ENCODE measurements at regions not wholly inside any gene's neighbourhood (a gene's known extent, or its start where the extent isn't known, plus 50 kb on each side); places are given as distances from the start of the nearest gene placed in this dataset.

DNA sequence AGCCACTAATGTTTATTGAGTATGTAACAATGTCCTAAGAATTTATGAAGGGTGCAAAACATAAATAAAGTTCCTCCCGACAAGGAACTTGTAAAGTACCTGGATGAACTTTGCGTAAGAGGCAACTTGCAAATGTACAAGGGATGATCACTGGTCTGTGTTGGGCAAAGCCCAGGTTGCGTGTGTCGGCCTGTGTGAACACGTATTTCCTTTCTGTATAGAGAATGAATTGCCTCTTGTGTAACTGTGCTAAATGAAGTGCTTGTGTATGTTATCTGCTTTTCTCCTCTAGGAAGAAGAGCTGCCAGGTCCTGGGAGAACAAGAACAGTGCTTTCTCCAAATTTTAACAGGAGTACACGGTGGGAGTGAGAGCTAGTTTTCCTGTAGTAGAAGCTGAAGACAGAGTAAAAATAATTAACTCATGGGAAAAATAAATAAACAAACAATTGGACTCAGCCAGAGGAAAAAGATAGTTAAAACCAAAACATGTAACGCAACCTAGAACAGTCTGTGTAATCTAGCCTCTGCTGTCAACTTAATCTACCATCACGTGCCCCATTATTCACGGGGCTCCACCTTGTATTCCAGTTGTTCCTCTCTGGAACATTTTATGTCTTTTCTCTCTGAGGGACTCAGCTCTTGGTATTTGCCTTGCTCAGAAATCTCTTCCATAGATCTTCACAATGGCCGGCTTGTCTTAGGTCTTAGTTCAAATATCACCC is 83.7 kb upstream of the RASGRP1 start:
- TF ChIP-seq, protein P1, sequence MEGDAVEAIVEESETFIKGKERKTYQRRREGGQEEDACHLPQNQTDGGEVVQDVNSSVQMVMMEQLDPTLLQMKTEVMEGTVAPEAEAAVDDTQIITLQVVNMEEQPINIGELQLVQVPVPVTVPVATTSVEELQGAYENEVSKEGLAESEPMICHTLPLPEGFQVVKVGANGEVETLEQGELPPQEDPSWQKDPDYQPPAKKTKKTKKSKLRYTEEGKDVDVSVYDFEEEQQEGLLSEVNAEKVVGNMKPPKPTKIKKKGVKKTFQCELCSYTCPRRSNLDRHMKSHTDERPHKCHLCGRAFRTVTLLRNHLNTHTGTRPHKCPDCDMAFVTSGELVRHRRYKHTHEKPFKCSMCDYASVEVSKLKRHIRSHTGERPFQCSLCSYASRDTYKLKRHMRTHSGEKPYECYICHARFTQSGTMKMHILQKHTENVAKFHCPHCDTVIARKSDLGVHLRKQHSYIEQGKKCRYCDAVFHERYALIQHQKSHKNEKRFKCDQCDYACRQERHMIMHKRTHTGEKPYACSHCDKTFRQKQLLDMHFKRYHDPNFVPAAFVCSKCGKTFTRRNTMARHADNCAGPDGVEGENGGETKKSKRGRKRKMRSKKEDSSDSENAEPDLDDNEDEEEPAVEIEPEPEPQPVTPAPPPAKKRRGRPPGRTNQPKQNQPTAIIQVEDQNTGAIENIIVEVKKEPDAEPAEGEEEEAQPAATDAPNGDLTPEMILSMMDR (IDR thresholded peaks at IDR 0.05; ENCODE audit: low read length) = no peak
- TF ChIP-seq EZH2phosphoT487 (IDR thresholded peaks at IDR 0.05; ENCODE audit: low read length) = no peak

Measured in MM.1S (cell line).